HG03469 (cell line): ENCODE measurements at regions not wholly inside any gene's neighbourhood (a gene's known extent, or its start where the extent isn't known, plus 50 kb on each side); places are given as distances from the start of the nearest gene placed in this dataset.

ENCODE experiments used
- ATAC-seq: cut with Tn5 transposase; IDR thresholded peaks from one replicate; pipeline ENCODE4 v1.9.1; 2021; ENCODE audit warnings: mild to moderate bottlenecking, moderate library complexity, moderate number of reproducible peaks; ENCODE audit not compliant: unreplicated experiment

DNA sequence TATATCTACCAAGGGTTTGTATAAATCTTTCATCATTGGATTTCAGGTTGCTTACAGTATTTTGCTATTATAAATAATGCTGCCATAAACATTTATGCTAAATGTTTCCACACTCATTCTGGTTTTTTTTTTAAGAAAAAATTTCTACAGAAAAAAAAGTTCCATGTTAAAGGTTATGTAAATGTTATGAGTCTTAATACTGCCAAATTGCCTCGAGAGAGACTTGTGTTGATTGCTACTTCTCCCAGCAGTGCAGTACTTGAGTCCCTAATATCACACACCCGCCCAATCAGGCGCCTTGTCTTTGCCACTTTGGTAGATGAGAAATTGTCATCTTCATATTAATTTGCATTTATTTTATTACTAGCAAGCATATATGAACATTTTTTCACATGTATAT is 96.7 kb upstream of the TMEM26 start:
- no peak for ATAC-seq

DNA sequence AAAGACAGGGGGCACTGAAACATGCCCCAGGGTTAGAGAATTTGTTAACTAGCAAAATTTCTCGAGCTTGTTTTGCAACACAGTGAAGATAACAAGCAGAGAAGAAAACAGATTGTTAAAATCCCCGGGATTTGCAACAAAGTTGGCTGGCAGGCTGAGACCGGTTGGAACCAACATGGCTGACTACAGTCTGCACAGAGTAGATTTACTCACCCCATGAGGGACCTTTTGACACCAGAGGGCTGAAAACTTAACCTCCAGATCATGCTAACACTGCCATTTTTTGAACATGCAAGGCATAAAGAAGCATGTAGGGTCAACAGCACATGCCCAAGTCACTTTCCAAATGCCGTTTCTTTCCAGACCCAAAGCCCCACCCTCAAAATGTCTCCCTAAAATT is 95.2 kb upstream of the TMEM26 start:
- ATAC-seq, result no peak

DNA sequence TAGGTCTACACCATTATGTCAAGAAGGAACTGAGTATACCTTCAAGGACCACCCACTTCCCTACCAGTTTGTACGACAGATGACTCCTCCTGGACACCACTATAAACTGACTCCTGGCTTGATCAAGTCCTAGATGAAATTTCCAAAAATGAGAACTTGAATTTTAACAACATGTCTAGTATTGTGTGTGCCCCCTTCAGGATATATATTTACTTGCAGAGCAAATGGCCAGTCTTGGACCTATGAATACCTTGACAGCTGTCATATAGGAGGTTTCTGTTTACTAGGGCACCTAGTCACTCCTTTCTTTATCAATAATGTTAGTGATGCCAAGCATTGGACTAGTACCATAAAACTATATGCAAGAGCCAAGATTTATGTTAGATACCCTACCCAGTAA is 94.1 kb upstream of the TMEM26 start:
- ATAC-seq, result no peak

DNA sequence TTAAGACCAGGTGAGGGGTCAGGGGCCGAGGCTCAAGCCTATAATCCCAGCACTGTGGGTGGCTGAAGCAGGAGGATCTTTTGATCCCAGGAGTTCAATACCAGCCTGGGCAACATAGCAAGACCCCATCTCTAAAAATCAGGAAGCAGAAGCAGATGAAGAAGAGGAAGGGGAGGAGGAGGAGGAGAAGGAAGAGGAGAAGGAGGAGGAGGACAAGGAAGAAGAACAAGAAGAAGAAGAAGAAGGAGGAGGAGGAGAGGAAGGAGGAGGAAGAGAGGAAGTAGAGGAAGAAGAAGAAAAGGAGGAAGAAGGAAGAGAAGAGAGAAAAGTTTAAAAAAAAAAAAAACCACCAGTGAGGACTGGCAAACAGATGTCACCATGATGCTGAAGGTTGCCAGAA is 92.0 kb upstream of the TMEM26 start:
- ATAC-seq, result no peak

DNA sequence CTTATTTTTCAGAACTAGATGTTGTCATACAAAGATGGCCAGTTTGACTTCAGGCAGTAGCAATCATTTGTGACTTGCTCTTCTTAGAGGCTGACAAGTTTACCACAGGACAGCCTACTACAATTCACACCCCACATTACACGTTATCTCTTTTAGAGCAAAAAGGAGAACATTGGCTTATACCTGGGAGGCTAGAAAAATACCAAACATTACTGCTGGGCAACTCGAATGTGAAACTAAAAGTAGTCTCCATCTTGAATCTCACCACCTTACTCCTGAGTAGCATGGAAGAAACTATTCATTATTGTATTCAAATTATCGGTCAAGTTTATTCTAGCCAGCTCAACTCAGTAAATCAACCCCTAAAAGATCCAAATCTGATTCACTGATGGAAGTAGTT is 90.7 kb upstream of the TMEM26 start:
- ATAC-seq, result no peak

DNA sequence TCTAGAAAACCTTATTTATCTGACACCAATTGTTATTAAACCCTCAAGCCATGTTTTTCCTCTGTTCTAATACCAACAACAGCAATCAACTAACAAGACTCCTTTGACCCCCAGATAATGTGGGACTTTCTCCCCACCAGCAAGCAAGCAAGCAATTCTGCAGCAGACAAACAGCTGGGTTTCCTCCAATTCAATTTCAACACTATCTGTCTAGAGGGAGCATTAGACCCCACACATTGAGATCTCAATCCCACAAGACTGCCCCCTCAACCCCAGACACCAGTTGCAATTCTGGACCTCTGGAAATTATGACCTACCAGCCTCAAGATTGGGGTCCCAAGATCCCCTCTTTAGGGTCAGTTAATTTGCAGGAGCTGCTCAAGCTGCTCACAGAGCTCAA is 89.4 kb upstream of the TMEM26 start:
- ATAC-seq, result no peak

DNA sequence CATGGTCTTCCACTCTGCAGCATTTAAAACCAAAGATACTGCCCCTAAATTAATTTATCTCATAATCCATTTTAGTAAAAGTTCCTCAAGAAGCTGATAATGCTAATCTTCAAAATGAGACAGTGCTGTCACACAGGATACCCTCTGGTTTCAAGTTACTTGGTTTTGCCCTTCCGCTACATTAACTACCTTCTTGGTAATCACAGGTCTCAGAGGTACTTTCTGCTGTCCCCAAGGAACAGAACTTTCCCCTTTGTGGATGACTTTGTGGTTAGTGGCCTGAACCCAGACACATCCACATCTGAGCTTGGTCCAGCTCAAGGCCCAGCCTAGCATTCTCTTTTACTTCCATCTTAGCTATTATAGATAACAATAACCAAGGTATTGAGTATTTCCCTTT is 88.8 kb upstream of the TMEM26 start:
- ATAC-seq, result peak; percentile 70

DNA sequence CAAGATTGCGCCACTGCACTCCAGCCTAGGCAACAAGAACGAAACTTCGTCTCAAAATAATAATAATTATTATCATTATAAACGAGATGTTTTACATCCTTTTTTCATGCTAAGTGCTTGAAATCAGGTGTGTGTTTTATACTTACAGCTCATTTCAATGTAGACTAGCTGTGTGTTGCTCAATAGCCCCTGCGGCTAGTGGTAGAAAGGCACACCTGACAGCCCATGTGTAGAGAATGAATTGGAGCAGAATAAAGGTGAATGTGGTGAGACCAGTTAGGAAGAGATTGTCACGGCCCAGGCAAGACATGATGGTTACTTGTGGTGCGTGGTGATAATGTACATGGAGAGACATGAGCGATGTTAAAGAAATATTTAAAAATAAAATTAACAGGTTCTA is 86.7 kb upstream of the TMEM26 start:
- ATAC-seq, result no peak

DNA sequence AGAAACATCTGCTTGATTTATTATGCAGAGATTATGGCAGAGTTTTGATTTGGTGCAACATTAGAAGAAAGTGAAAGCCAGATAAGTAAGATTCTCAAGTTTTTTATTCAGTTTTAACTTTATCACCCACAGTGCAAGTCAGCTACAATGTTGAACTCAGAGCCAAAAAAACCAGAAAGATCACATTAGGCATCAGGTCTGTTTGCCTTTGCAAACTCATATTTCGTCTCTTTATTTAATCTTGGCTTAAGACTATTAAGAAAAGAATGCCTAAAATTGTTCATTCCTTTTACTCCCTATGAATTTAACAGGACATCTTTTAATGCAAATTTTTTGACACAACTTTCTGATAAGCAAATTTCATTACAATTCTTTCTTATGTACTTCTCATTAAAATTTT is 76.0 kb upstream of the TMEM26 start:
- ATAC-seq, result no peak

DNA sequence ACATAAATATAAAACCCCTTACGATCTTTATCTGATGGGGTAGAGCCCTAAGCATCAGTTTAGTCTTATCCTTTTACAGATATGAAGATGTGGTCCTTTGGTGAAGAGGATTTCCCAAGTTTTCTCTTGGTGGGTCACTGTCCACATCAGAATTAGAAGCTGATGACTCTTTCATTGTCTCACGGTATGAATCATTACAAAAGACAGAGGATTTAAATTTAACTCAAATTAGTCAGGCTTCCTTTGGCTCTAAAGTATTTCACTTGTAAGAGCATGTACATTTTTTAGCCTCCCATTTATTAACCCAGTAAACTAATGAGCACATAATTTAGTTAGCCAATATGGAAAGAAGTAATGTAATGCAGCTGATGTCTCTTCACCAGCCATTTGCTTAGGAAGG is 49.9 kb upstream of the TMEM26 start:
- ATAC-seq, result no peak
